ENCODE measurements at regions not wholly inside any gene's neighbourhood (a gene's known extent, or its start where the extent isn't known, plus 50 kb on each side); places are given as distances from the start of the nearest gene placed in this dataset.

- ChIA-PET POLR2A (no interaction called here), RAD21 (ENCODE audit: low non-redundant PET in 1 of 2, low total read pairs in 2 of 2, uncharacterized antibody in 2 of 2, unreplicated experiment in 2 of 2) (no interaction called here), CTCF (no interaction called here)
- H3K9me3 ChIP-seq (ENCODE audit: control insufficient read depth in 1 of 2, insufficient read depth in 1 of 2, low read depth in 1 of 2, low read length in 2 of 2), result no peaks in the 10 kb centered on the region
- no peaks in the 10 kb centered on the region for H3K36me3 ChIP-seq (ENCODE audit: control insufficient read depth in 1 of 2, insufficient read depth in 2 of 2, low read length in 2 of 2)
- H3K27ac ChIP-seq (ENCODE audit: low read depth, low read length), result no peak overlapping the region
- no peak overlapping the region for H2AFZ ChIP-seq (ENCODE audit: low read depth, low read length, poor library complexity, severe bottlenecking)
- no peak overlapping the region for H3K4me3 ChIP-seq (replicated peaks in 1 of 2; ENCODE audit: low read depth in 1 of 2, low read length in 2 of 2)
- intact Hi-C loops (cut with micrococcal nuclease), result no loop called here
- no peak overlapping the region for H3K9ac ChIP-seq (ENCODE audit: low read length)
- no peaks in the 10 kb centered on the region for H3K9me2 ChIP-seq (ENCODE audit: insufficient read depth)
- no peaks in the 10 kb centered on the region for H3K4me1 ChIP-seq (ENCODE audit: control insufficient read depth in 1 of 2, insufficient read depth in 2 of 2, low read length in 2 of 2)
- DNase-seq (ENCODE audit: low read depth, low spot score), result no peak
- no peak for ATAC-seq
- H4K20me1 ChIP-seq (ENCODE audit: insufficient read depth), result no peaks in the 10 kb centered on the region
- no peaks in the 10 kb centered on the region for H3K27me3 ChIP-seq (ENCODE audit: insufficient read depth, low read length)
- no peaks in the 10 kb centered on the region for H3K79me2 ChIP-seq (ENCODE audit: insufficient read depth, low read length)
- no TSS peak for BruUV-seq (replicated peaks)
- H3K4me2 ChIP-seq (ENCODE audit: low read length), result no peak overlapping the region
- TF ChIP-seq ELF1 (IDR thresholded peaks at IDR 0.05; ENCODE audit: borderline replicate concordance, low read depth), result no peak
- TF ChIP-seq SIN3A (IDR thresholded peaks at IDR 0.05; ENCODE audit: low read depth), result no peak
- no peak for TF ChIP-seq EGR1 (IDR thresholded peaks at IDR 0.05; ENCODE audit: low read depth)
- no peak for TF ChIP-seq REST (IDR thresholded peaks at IDR 0.05; ENCODE audit: low read depth)
- no peak for TF ChIP-seq FOSL1 (IDR thresholded peaks at IDR 0.05; ENCODE audit: low read depth)
- no peak for TF ChIP-seq EZH2 (IDR thresholded peaks at IDR 0.05)
- TF ChIP-seq SP1 (IDR thresholded peaks at IDR 0.05; ENCODE audit: low read depth), result no peak
- TF ChIP-seq CEBPB (IDR thresholded peaks at IDR 0.05; ENCODE audit: low read depth), result no peak
Measured at GRCh38 chr2:62441824-62442223, 64.2 kb downstream of the TMEM17 start.

GRCh38 chr2:62441421-62441820 is 64.6 kb downstream of the TMEM17 start:
- no peak overlapping the region for H3K4me2 ChIP-seq (ENCODE audit: low read length)
- no TSS peak for BruUV-seq (replicated peaks)
- H2AFZ ChIP-seq (ENCODE audit: low read depth, low read length, poor library complexity, severe bottlenecking), result no peak overlapping the region
- no peaks in the 10 kb centered on the region for H4K20me1 ChIP-seq (ENCODE audit: insufficient read depth)
- POLR2A ChIA-PET, result no interaction called here
- no peak overlapping the region for H3K27ac ChIP-seq (ENCODE audit: low read depth, low read length)
- no peaks in the 10 kb centered on the region for H3K79me2 ChIP-seq (ENCODE audit: insufficient read depth, low read length)
- ATAC-seq (no peak), DNase-seq (ENCODE audit: low read depth, low spot score) (no peak)
- intact Hi-C loops (cut with micrococcal nuclease), result no loop called here
- H3K36me3 ChIP-seq (ENCODE audit: control insufficient read depth in 1 of 2, insufficient read depth in 2 of 2, low read length in 2 of 2), result no peaks in the 10 kb centered on the region
- no peaks in the 10 kb centered on the region for H3K9me2 ChIP-seq (ENCODE audit: insufficient read depth)
- no peaks in the 10 kb centered on the region for H3K9me3 ChIP-seq (ENCODE audit: control insufficient read depth in 1 of 2, insufficient read depth in 1 of 2, low read depth in 1 of 2, low read length in 2 of 2)
- RAD21 ChIA-PET (ENCODE audit: low non-redundant PET in 1 of 2, low total read pairs in 2 of 2, uncharacterized antibody in 2 of 2, unreplicated experiment in 2 of 2), result no interaction called here
- H3K27me3 ChIP-seq (ENCODE audit: insufficient read depth, low read length), result no peaks in the 10 kb centered on the region
- no peak overlapping the region for H3K4me3 ChIP-seq (replicated peaks in 1 of 2; ENCODE audit: low read depth in 1 of 2, low read length in 2 of 2)
- TF ChIP-seq JUND (IDR thresholded peaks at IDR 0.05) (no peak), SRF (IDR thresholded peaks at IDR 0.05; ENCODE audit: low read depth) (no peak), POLR2A (IDR thresholded peaks at IDR 0.05; ENCODE audit: borderline replicate concordance, extremely low read depth, insufficient read depth, insufficient read length) (no peak), SIN3A (IDR thresholded peaks at IDR 0.05; ENCODE audit: low read depth) (no peak), POLR2AphosphoS5 (IDR thresholded peaks at IDR 0.05; ENCODE audit: low read depth, low read length) (no peak), MAX (IDR thresholded peaks at IDR 0.05) (no peak), SP1 (IDR thresholded peaks at IDR 0.05; ENCODE audit: low read depth) (no peak), ATF3 (IDR thresholded peaks at IDR 0.05) (no peak), ZBTB33 (IDR thresholded peaks at IDR 0.05; ENCODE audit: extremely low read depth, insufficient replicate concordance, low read length) (no peak), YY1 (IDR thresholded peaks at IDR 0.05; ENCODE audit: extremely low read depth, insufficient replicate concordance, low read depth, low read length) (no peak)
- no peak overlapping the region for H3K9ac ChIP-seq (ENCODE audit: low read length)
- H3K4me1 ChIP-seq (ENCODE audit: control insufficient read depth in 1 of 2, insufficient read depth in 2 of 2, low read length in 2 of 2), result no peaks in the 10 kb centered on the region
- CTCF ChIA-PET, result no interaction called here

All from HCT116 (cell line).